Hematopoietic multipotent progenitor cell (in vitro differentiated cells): ENCODE measurements at regions not wholly inside any gene's neighbourhood (a gene's known extent, or its start where the extent isn't known, plus 50 kb on each side); places are given as distances from the start of the nearest gene placed in this dataset.
"Not testable (repeated sequence)": the region's sequence is repeated elsewhere in the genome, so short reads cannot be mapped to it uniquely, and the experiment has no call there.

ENCODE experiments used
- DNase-seq, 3 donors: peaks; one replicate each; pipeline ENCODE4 v3.0.0-alpha.2; 2011 to 2015; ENCODE audit warnings: low read depth in 2 of 3, low spot score in 2 of 3

GRCh38 chr16:33583702-33584101 is 124.3 kb downstream of the TP53TG3F start:
- not testable (repeated sequence) for DNase-seq

GRCh38 chr16:33588589-33588988 is 129.2 kb downstream of the TP53TG3F start:
- not testable (repeated sequence) for DNase-seq

- not testable (repeated sequence) for DNase-seq
Observed at GRCh38 chr16:33593344-33593743, 133.9 kb downstream of the TP53TG3F start.

- not testable (repeated sequence) for DNase-seq
Observed at GRCh38 chr16:33595074-33595473, 135.7 kb downstream of the TP53TG3F start.

GRCh38 chr16:33601029-33601428 is 141.6 kb downstream of the TP53TG3F start:
- not testable (repeated sequence) for DNase-seq

- DNase-seq: not testable (repeated sequence)
Observed at GRCh38 chr16:33623535-33624077, 164.2 kb downstream of the TP53TG3F start.

GRCh38 chr16:33628895-33629294 is 169.5 kb downstream of the TP53TG3F start:
- not testable (repeated sequence) for DNase-seq

GRCh38 chr16:33631713-33632112 is 172.3 kb downstream of the TP53TG3F start:
- not testable (repeated sequence) for DNase-seq

- not testable (repeated sequence) for DNase-seq
Observed at GRCh38 chr16:33634057-33634456, 174.6 kb downstream of the TP53TG3F start.

GRCh38 chr16:33636760-33637159 is 177.3 kb downstream of the TP53TG3F start:
- DNase-seq: not testable (repeated sequence)

- not testable (repeated sequence) for DNase-seq
Observed at GRCh38 chr16:33643270-33643669, 183.9 kb downstream of the TP53TG3F start.

GRCh38 chr16:33643698-33644381 is 184.4 kb downstream of the TP53TG3F start:
- DNase-seq: not testable (repeated sequence)

- not testable (repeated sequence) for DNase-seq
Observed at GRCh38 chr16:33646386-33646785, 187.0 kb downstream of the TP53TG3F start.

GRCh38 chr16:33655756-33656155 is 196.3 kb downstream of the TP53TG3F start:
- DNase-seq: not testable (repeated sequence)

GRCh38 chr16:33656394-33656793 is 197.0 kb downstream of the TP53TG3F start:
- DNase-seq: not testable (repeated sequence)

GRCh38 chr16:33657717-33658116 is 198.3 kb downstream of the TP53TG3F start:
- not testable (repeated sequence) for DNase-seq

GRCh38 chr16:33680791-33681190 is 221.4 kb downstream of the TP53TG3F start:
- DNase-seq: not testable (repeated sequence)

- not testable (repeated sequence) for DNase-seq
Observed at GRCh38 chr16:33700320-33700719, 240.9 kb downstream of the TP53TG3F start.

GRCh38 chr16:33706845-33707590 is 247.6 kb downstream of the TP53TG3F start:
- not testable (repeated sequence) for DNase-seq

- not testable (repeated sequence) for DNase-seq
Observed at GRCh38 chr16:33707591-33707934, 248.2 kb downstream of the TP53TG3F start.

GRCh38 chr16:33709856-33710695 is 250.7 kb downstream of the TP53TG3F start:
- DNase-seq: not testable (repeated sequence)
